ENCODE measurements at regions not wholly inside any gene's neighbourhood (a gene's known extent, or its start where the extent isn't known, plus 50 kb on each side); places are given as distances from the start of the nearest gene placed in this dataset.

DNA sequence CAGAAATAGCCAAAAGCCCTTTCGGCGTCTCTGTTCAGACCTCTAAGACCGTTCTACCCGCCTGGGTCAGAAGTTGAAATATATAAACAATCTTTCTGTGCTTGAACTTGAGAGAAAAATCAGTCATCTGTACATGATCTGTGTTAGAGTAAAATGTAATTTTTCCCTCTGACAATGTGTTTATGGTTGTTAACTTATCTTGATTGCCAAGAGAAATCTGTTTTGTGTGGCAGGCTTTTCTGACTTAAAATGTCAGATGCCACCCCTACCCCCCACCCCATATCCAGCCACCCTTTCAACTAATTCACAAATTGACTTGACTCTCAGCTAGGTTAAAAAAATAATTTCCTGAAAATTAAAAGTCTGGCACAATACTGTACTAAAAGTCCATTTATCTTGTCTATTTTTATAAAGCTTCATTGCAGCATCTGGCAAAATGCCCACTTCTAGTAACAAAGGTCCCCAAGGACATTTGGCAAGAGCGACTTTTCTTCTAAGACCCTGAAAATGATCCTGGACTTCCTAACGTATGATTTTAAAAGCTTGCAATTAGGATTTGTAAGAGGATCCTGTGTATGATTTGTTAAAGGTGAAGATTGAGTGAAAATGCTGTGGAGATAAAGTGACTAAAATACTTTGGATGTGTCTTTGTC is 304.2 kb downstream of the EPHA4 start:
- no peaks in the 10 kb centered on the region for H3K27me3 ChIP-seq
- in situ Hi-C loops (cut with MboI; ENCODE audit: low pct_ligation_motif_present in 1 of 4, low pct_unique_long_range_greater_than_20kb in 1 of 4, low sequenced_read_pairs in 3 of 4) (no loop called here), intact Hi-C loops (cut with DNase I; ENCODE audit: low total_unique reads) (no loop called here)
- no peak overlapping the region for H3K4me3 ChIP-seq
- no peaks in the 10 kb centered on the region for H3K9me3 ChIP-seq
- DNase-seq, result no peak
- no peaks in the 10 kb centered on the region for H3K36me3 ChIP-seq
- 75 to 76% methylated on average over 6 of the region's 6 CpGs for WGBS, 2 donors (ENCODE audit: low coverage in 1 of 2)
- H3K4me1 ChIP-seq, result no peaks in the 10 kb centered on the region
- no peak for TF ChIP-seq EP300 (IDR thresholded peaks at IDR 0.05; ENCODE audit: low read depth)
- no peak for TF ChIP-seq POLR2AphosphoS5 (IDR thresholded peaks at IDR 0.05)
- TF ChIP-seq POLR2A (IDR thresholded peaks at IDR 0.05), result no peak
- TF ChIP-seq, protein P1, sequence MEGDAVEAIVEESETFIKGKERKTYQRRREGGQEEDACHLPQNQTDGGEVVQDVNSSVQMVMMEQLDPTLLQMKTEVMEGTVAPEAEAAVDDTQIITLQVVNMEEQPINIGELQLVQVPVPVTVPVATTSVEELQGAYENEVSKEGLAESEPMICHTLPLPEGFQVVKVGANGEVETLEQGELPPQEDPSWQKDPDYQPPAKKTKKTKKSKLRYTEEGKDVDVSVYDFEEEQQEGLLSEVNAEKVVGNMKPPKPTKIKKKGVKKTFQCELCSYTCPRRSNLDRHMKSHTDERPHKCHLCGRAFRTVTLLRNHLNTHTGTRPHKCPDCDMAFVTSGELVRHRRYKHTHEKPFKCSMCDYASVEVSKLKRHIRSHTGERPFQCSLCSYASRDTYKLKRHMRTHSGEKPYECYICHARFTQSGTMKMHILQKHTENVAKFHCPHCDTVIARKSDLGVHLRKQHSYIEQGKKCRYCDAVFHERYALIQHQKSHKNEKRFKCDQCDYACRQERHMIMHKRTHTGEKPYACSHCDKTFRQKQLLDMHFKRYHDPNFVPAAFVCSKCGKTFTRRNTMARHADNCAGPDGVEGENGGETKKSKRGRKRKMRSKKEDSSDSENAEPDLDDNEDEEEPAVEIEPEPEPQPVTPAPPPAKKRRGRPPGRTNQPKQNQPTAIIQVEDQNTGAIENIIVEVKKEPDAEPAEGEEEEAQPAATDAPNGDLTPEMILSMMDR (IDR thresholded peaks at IDR 0.05), result no peak
- no peak overlapping the region for H3K27ac ChIP-seq

DNA sequence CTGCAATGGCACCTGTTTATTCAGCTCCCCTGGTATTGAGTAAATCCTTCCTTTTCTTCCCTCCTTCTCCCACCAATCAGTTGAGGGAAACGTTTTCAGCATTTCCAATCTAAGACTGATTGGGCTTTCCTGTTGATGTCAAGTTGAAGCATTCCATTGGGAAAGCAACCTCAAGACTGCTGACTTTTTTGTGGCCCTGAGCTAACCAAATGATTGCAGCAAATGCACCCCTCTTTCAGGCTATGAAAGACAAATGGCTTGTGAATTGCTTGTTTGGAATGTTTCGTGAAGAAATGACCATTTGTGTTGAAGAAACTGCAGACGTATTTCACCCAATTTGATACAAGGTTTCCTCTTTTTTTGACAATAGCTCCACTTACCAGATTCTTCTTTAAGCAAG is 303.5 kb downstream of the EPHA4 start:
- H3K9me3 ChIP-seq, result no peaks in the 10 kb centered on the region
- in situ Hi-C loops (cut with MboI; ENCODE audit: low pct_ligation_motif_present in 1 of 4, low pct_unique_long_range_greater_than_20kb in 1 of 4, low sequenced_read_pairs in 3 of 4) (no loop called here), intact Hi-C loops (cut with DNase I; ENCODE audit: low total_unique reads) (no loop called here)
- no peaks in the 10 kb centered on the region for H3K27me3 ChIP-seq
- no peak overlapping the region for H3K27ac ChIP-seq
- WGBS, 2 donors (ENCODE audit: low coverage in 1 of 2), result 71 to 81% methylated on average over 3 of the region's 3 CpGs
- DNase-seq, result no peak
- no peaks in the 10 kb centered on the region for H3K4me1 ChIP-seq
- no peak for TF ChIP-seq POLR2A (IDR thresholded peaks at IDR 0.05)
- TF ChIP-seq, protein P1 (IDR thresholded peaks at IDR 0.05), result no peak
- TF ChIP-seq EP300 (IDR thresholded peaks at IDR 0.05; ENCODE audit: low read depth), result no peak
- no peak for TF ChIP-seq POLR2AphosphoS5 (IDR thresholded peaks at IDR 0.05)
- H3K36me3 ChIP-seq, result no peaks in the 10 kb centered on the region
- H3K4me3 ChIP-seq, result no peak overlapping the region

DNA sequence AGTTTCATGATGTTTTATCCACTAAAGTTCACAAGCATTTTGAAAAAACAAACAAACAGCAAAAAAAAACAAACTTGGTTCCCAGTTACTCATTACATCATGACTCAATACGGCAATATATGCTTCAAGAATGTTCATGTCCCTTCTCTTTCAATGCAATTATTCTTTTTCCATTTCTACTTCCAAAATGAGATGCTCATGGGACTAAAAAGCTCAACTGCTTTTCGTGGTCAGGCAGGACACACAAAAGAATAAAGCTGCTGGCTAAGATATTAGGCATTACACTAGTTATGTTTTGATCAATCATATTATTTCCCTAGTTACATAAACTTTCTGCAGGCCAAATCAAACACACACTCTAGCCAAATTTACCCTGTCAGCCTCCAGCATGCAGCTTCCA is 301.3 kb downstream of the EPHA4 start:
- no peak overlapping the region for H3K4me3 ChIP-seq
- H3K9me3 ChIP-seq, result no peaks in the 10 kb centered on the region
- H3K4me1 ChIP-seq, result no peaks in the 10 kb centered on the region
- intact Hi-C loops (cut with DNase I; ENCODE audit: low total_unique reads), result no loop called here
- in situ Hi-C loops (cut with MboI; ENCODE audit: low pct_ligation_motif_present in 1 of 4, low pct_unique_long_range_greater_than_20kb in 1 of 4, low sequenced_read_pairs in 3 of 4), result no loop called here
- no peak overlapping the region for H3K27ac ChIP-seq
- 76 to 82% methylated on average over 2 of the region's 2 CpGs for WGBS, 2 donors (ENCODE audit: low coverage in 1 of 2)
- DNase-seq, result no peak
- H3K27me3 ChIP-seq, result no peaks in the 10 kb centered on the region
- TF ChIP-seq POLR2A (IDR thresholded peaks at IDR 0.05), result no peak
- TF ChIP-seq POLR2AphosphoS5 (IDR thresholded peaks at IDR 0.05), result no peak
- TF ChIP-seq EP300 (IDR thresholded peaks at IDR 0.05; ENCODE audit: low read depth), result no peak
- TF ChIP-seq, protein P1 (IDR thresholded peaks at IDR 0.05), result no peak
- no peaks in the 10 kb centered on the region for H3K36me3 ChIP-seq

DNA sequence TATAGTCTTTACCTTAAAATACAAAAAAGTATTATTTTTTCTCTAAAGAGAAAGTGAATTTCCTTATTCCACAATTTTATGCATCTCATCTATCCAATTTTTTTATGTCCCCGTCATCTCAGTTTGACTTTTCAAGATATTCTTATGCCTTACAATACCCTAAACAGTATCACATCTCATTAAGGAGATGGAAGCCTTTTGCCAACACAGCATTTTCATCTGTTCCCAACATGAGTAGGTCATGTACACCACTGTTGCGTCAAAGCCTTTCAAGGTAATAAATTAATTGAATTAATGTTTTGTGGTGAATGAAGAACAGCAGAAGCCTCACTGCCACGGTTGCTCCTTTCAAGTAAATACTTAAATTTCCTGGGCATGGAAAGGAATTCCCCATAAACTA is 299.4 kb downstream of the EPHA4 start:
- H3K27ac ChIP-seq, result no peak overlapping the region
- 74 to 76% methylated on average over 3 of the region's 3 CpGs for WGBS, 2 donors (ENCODE audit: low coverage in 1 of 2)
- no peak for DNase-seq
- no peaks in the 10 kb centered on the region for H3K27me3 ChIP-seq
- H3K9me3 ChIP-seq, result no peaks in the 10 kb centered on the region
- no peak for TF ChIP-seq POLR2A (IDR thresholded peaks at IDR 0.05)
- no peak for TF ChIP-seq POLR2AphosphoS5 (IDR thresholded peaks at IDR 0.05)
- TF ChIP-seq, protein P1 (IDR thresholded peaks at IDR 0.05), result no peak
- TF ChIP-seq EP300 (IDR thresholded peaks at IDR 0.05; ENCODE audit: low read depth), result no peak
- intact Hi-C loops (cut with DNase I; ENCODE audit: low total_unique reads), result no loop called here
- no peaks in the 10 kb centered on the region for H3K4me1 ChIP-seq
- in situ Hi-C loops (cut with MboI; ENCODE audit: low pct_ligation_motif_present in 1 of 4, low pct_unique_long_range_greater_than_20kb in 1 of 4, low sequenced_read_pairs in 3 of 4), result no loop called here
- H3K4me3 ChIP-seq, result no peak overlapping the region
- no peaks in the 10 kb centered on the region for H3K36me3 ChIP-seq

All from transverse colon (tissue), 4 donors.